H1 (cell line): ENCODE measurements at regions not wholly inside any gene's neighbourhood (a gene's known extent, or its start where the extent isn't known, plus 50 kb on each side); places are given as distances from the start of the nearest gene placed in this dataset.

Source experiments
- CTCF ChIA-PET: fragments of 300-600 bp; sonication (Branson Sonifier 250); formaldehyde crosslinking; loops from one replicate; lab custom pipeline; 2021; ENCODE audit not compliant: partially characterized antibody; lab: Charles Lee
- POLR2A ChIA-PET: fragments of 300-600 bp; sonication (Branson Sonifier 250); formaldehyde crosslinking; loops from one replicate; lab custom pipeline; 2021; ENCODE audit warnings: inconsistent platforms; ENCODE audit not compliant: partially characterized antibody; lab: Charles Lee
- DNase-seq, 2 experiments: peaks; one replicate each; pipeline versions ENCODE4 v3.0.0 to v3.0.0-alpha.2; 2010 to 2022; ENCODE audit warnings: low spot score in 2 of 2, low read depth in 1 of 2, mixed read lengths in 1 of 2
- FAIRE-seq: peaks from 2 replicates; lab custom pipeline; 2011; peaks lifted over from hg19 to GRCh38; lab: Jason Lieb, UNC
- H2AFZ ChIP-seq: 2 replicates; pipeline ENCODE4 v1.8.1; 2012; ENCODE audit warnings: low read length, inconsistent platforms
- H2AK5ac ChIP-seq: 2 replicates; pipeline ENCODE4 v1.6.1; 2013; ENCODE audit warnings: low read depth, low read length
- H2BK120ac ChIP-seq: replicated peaks from 2 replicates; pipeline ENCODE3; 2013; ENCODE audit warnings: low read depth, low read length, inconsistent platforms
- H2BK12ac ChIP-seq: 2 replicates; pipeline ENCODE4 v1.6.1; 2013; ENCODE audit warnings: low read depth, low read length
- H2BK15ac ChIP-seq: 2 replicates; pipeline ENCODE4 v1.6.1; 2013; ENCODE audit warnings: low read length
- H2BK20ac ChIP-seq: 2 replicates; pipeline ENCODE4 v1.6.1; 2013; ENCODE audit warnings: low read length
- H2BK5ac ChIP-seq: 2 replicates; pipeline ENCODE4 v1.6.1; 2013; ENCODE audit warnings: low read depth, low read length
- H3K14ac ChIP-seq: 2 replicates; pipeline ENCODE4 v1.6.1; 2013; ENCODE audit warnings: inconsistent platforms; ENCODE audit not compliant: insufficient read length
- H3K18ac ChIP-seq: 2 replicates; pipeline ENCODE4 v1.6.1; 2013; ENCODE audit warnings: low read length; ENCODE audit errors: extremely low read depth
- H3K23ac ChIP-seq: 2 replicates; pipeline ENCODE4 v1.6.1; 2013; ENCODE audit warnings: inconsistent platforms; ENCODE audit not compliant: insufficient read length
- H3K23me2 ChIP-seq: 2 replicates; pipeline ENCODE4 v1.6.1; 2013; ENCODE audit warnings: low read depth, low read length
- H3K27ac ChIP-seq: 2 replicates; pipeline ENCODE4 v1.6.1; 2011; ENCODE audit warnings: low read depth, low read length, inconsistent platforms
- H3K27me3 ChIP-seq, 4 experiments: replicated peaks in 1 of 4; 1 replicate in 1 of 4; 2 replicates in 3 of 4; pipeline versions ENCODE4 v1.6.1 to v1.8.1; 2011 to 2013; ENCODE audit warnings: low read length in 3 of 4, mild to moderate bottlenecking in 3 of 4, inconsistent platforms in 2 of 4, mixed read lengths in 2 of 4, moderate library complexity in 1 of 4; ENCODE audit not compliant: control insufficient read depth in 3 of 4, insufficient read depth in 3 of 4; ENCODE audit errors: extremely low read depth in 1 of 4
- H3K36me3 ChIP-seq, 4 experiments: 2 replicates each; pipeline versions ENCODE4 v1.6.1 to v1.8.1; 2011 to 2013; ENCODE audit warnings: mild to moderate bottlenecking in 4 of 4, low read length in 3 of 4, moderate library complexity in 2 of 4, control low read depth in 1 of 4, inconsistent platforms in 1 of 4; ENCODE audit not compliant: insufficient read depth in 4 of 4, control insufficient read depth in 2 of 4
- H3K4ac ChIP-seq: replicated peaks from 2 replicates; pipeline ENCODE3; 2013; ENCODE audit warnings: low read length, low read depth, mixed read lengths, inconsistent platforms; ENCODE audit not compliant: insufficient read length
- H3K4me1 ChIP-seq, 4 experiments: replicated peaks in 1 of 4; 1 replicate in 1 of 4; 2 replicates in 3 of 4; pipeline versions ENCODE4 v1.6.1 to v1.8.1; 2011 to 2013; ENCODE audit warnings: low read length in 3 of 4, inconsistent platforms in 2 of 4, mixed read lengths in 1 of 4; ENCODE audit not compliant: insufficient read depth in 4 of 4, control insufficient read depth in 3 of 4
- H3K4me2 ChIP-seq, 2 experiments: 2 replicates each; pipeline versions ENCODE4 v1.6.1 to v1.8.1; 2011 to 2013; ENCODE audit warnings: low read depth in 2 of 2, low read length in 2 of 2, control low read depth in 1 of 2, inconsistent platforms in 1 of 2, mild to moderate bottlenecking in 1 of 2; ENCODE audit not compliant: insufficient read depth in 1 of 2
- H3K4me3 ChIP-seq, 4 experiments: fragments of 200-600, 300-600 bp in 1 of 4; sonication (generic), shearing (Covaris generic), sonication (Bioruptor Twin) in 1 of 4; 2 replicates each; pipeline versions ENCODE4 v1.5.1 to v1.8.1; 2011 to 2016; ENCODE audit warnings: low read length in 4 of 4, low read depth in 3 of 4, control low read depth in 2 of 4, inconsistent platforms in 2 of 4, mild to moderate bottlenecking in 2 of 4, mixed read lengths in 1 of 4, moderate library complexity in 1 of 4; ENCODE audit not compliant: insufficient read depth in 2 of 4; ENCODE audit errors: extremely low read depth in 1 of 4
- H3K56ac ChIP-seq: replicated peaks from 2 replicates; pipeline ENCODE3; 2013; ENCODE audit warnings: low read depth, mild to moderate bottlenecking, mixed read lengths, low read length, inconsistent platforms; ENCODE audit not compliant: insufficient read length
- H3K79me1 ChIP-seq: 2 replicates; pipeline ENCODE4 v1.6.1; 2013; ENCODE audit warnings: low read depth, low read length, control low read depth
- H3K79me2 ChIP-seq, 2 experiments: 2 replicates each; pipeline versions ENCODE4 v1.6.1 to v1.8.1; 2012 to 2013; ENCODE audit warnings: low read length in 2 of 2, mild to moderate bottlenecking in 2 of 2, inconsistent platforms in 1 of 2; ENCODE audit not compliant: insufficient read depth in 2 of 2, control insufficient read depth in 1 of 2
- H3K9ac ChIP-seq, 4 experiments: replicated peaks in 1 of 4; 1 replicate in 1 of 4; 2 replicates in 3 of 4; pipeline versions ENCODE4 v1.6.1 to v1.8.1; 2011 to 2013; ENCODE audit warnings: low read depth in 3 of 4, low read length in 3 of 4, control low read depth in 2 of 4, mild to moderate bottlenecking in 2 of 4, moderate library complexity in 2 of 4, inconsistent platforms in 1 of 4; ENCODE audit errors: extremely low read depth in 1 of 4
- H3K9me3 ChIP-seq, 2 experiments: 2 replicates each; pipeline versions ENCODE4 v1.6.1 to v1.8.1; 2012 to 2013; ENCODE audit warnings: mild to moderate bottlenecking in 2 of 2, moderate library complexity in 2 of 2, control low read depth in 1 of 2, inconsistent platforms in 1 of 2, low read depth in 1 of 2, low read length in 1 of 2, mixed read lengths in 1 of 2; ENCODE audit not compliant: insufficient read depth in 2 of 2
- H4K20me1 ChIP-seq, 2 experiments: replicated peaks in 1 of 2; 2 replicates each; pipeline versions ENCODE3 to v1.8.1; 2011 to 2013; ENCODE audit warnings: inconsistent platforms in 2 of 2, low read length in 2 of 2, mild to moderate bottlenecking in 1 of 2; ENCODE audit not compliant: insufficient read depth in 2 of 2, control insufficient read depth in 1 of 2
- H4K5ac ChIP-seq: 2 replicates; pipeline ENCODE4 v1.6.1; 2013; ENCODE audit warnings: low read length, low read depth, mixed read lengths, inconsistent platforms; ENCODE audit not compliant: insufficient read length
- H4K8ac ChIP-seq: 2 replicates; pipeline ENCODE4 v1.8.0; 2013; ENCODE audit warnings: mild to moderate bottlenecking, moderate library complexity, low read length, inconsistent platforms; ENCODE audit not compliant: insufficient read depth; ENCODE audit errors: extremely low read depth
- H4K91ac ChIP-seq: replicated peaks from 2 replicates; pipeline ENCODE3; 2013; ENCODE audit warnings: low read length, mixed read lengths, inconsistent platforms; ENCODE audit not compliant: insufficient read length
- BRCA1 ChIP-seq: IDR thresholded peaks from 2 replicates; pipeline ENCODE4 v1.6.1; 2012; ENCODE audit warnings: low read depth, low read length, improper control_type of control experiment
- CTBP2 ChIP-seq: IDR thresholded peaks from 2 replicates; pipeline ENCODE4 v1.7.0; 2011; ENCODE audit warnings: borderline replicate concordance, mild to moderate bottlenecking, moderate library complexity, mixed read lengths, low read length; ENCODE audit not compliant: insufficient read depth, insufficient read length
- EGR1 ChIP-seq: IDR thresholded peaks from 2 replicates; pipeline ENCODE4 v1.6.1; 2011; ENCODE audit warnings: low read depth, low read length, borderline replicate concordance
- KDM5A ChIP-seq: fragments of 200-600 bp; IDR thresholded peaks from 2 replicates; pipeline ENCODE4 v1.7.1; 2012; ENCODE audit warnings: mild to moderate bottlenecking, low read length, inconsistent platforms, mixed read lengths
- NANOG ChIP-seq: IDR thresholded peaks from 2 replicates; pipeline ENCODE4 v1.6.1; 2011; ENCODE audit warnings: low read length, low read depth, mild to moderate bottlenecking, inconsistent platforms; ENCODE audit not compliant: insufficient read depth, poor library complexity, severe bottlenecking
- POLR2A ChIP-seq, 2 experiments: IDR thresholded peaks; 1 replicate in 1 of 2; 2 replicates in 1 of 2; pipeline ENCODE4 v1.6.1; 2011; ENCODE audit warnings: low read depth in 2 of 2, low read length in 2 of 2, mild to moderate bottlenecking in 2 of 2; ENCODE audit errors: control extremely low read depth in 1 of 2
- WGBS, 2 experiments: shearing (Covaris generic) in 1 of 2; methylation state at CpG; one replicate each; pipeline versions ENCODE4 v1.1.6 to v1.1.7; 2013 to 2015; ENCODE audit warnings: low lambda C conversion rate in 2 of 2, mixed read lengths in 2 of 2, inconsistent platforms in 1 of 2, low coverage in 1 of 2, missing lambda C conversion rate in 1 of 2; ENCODE audit not compliant: insufficient replicate concordance in 2 of 2, insufficient coverage in 1 of 2, insufficient read length in 1 of 2; ENCODE audit errors: extremely low coverage in 1 of 2, missing lambda C conversion rate in 1 of 2; 5-methylcytosine and 5-hydroxymethylcytosine counted together
- TF ChIP-seq, protein P1 (sequence below): IDR thresholded peaks from 2 replicates; pipeline ENCODE4 v1.6.1; 2011; ENCODE audit warnings: low read depth, mild to moderate bottlenecking, low read length; ENCODE audit not compliant: insufficient read depth

DNA sequence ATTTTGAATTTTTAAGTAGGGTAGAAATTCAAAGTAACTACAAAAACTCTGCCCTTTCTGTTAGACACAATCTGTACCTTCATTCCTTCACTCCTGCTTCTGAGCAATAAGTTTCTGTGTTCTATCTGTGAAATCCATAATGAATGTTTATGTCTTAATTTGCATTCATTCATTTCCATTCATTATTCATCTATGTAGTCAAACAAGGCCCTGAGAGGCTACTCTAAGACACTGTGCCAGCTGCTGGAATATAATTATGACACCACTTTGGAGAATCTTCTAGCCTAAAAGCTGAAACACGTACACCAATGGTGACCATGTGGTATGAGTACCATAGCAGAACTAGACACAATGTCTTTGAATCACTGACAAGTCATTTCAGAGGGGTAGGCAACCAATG lies 199.9 kb upstream of the FAR2 start:
- Histone ChIP-seq H2BK5ac (no peak overlapping the region), H3K4me3 (no peak overlapping the region), H2BK120ac (no peak overlapping the region), H3K14ac (no peak overlapping the region), H3K23ac (no peak overlapping the region), H3K18ac (no peak overlapping the region), H3K4me1 (no peaks in the 10 kb centered on the region), H2AFZ (no peak overlapping the region), H2AK5ac (no peak overlapping the region), H4K91ac (no peak overlapping the region), H3K4me2 (no peak overlapping the region), H2BK20ac (no peak overlapping the region), H2BK12ac (no peak overlapping the region), H3K4ac (no peak overlapping the region), H3K9me3 (no peaks in the 10 kb centered on the region), H4K8ac (no peak overlapping the region), H3K27me3 (no peaks in the 10 kb centered on the region), H3K36me3 (no peaks in the 10 kb centered on the region), H3K79me1 (no peaks in the 10 kb centered on the region), H3K9ac (no peak overlapping the region), H3K27ac (no peak overlapping the region), H3K23me2 (no peaks in the 10 kb centered on the region), H3K56ac (no peak overlapping the region), H4K20me1 (no peaks in the 10 kb centered on the region), H4K5ac (no peak overlapping the region), H2BK15ac (no peak overlapping the region), H3K79me2 (no peaks in the 10 kb centered on the region)
- ChIA-PET POLR2A (no interaction called here), CTCF (no interaction called here)
- no peak for FAIRE-seq
- WGBS, 2 experiments, result 90% methylated on average over 1 of the region's 1 CpG; no CpG with 5 or more reads in 1 of the 2 experiments
- TF ChIP-seq BRCA1, result no peak
- TF ChIP-seq EGR1, result no peak
- no peak for TF ChIP-seq KDM5A
- TF ChIP-seq NANOG, result no peak
- no peak for TF ChIP-seq CTBP2
- TF ChIP-seq, protein P1, sequence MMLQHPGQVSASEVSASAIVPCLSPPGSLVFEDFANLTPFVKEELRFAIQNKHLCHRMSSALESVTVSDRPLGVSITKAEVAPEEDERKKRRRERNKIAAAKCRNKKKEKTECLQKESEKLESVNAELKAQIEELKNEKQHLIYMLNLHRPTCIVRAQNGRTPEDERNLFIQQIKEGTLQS, result no peak
- no peak for TF ChIP-seq POLR2A (IDR thresholded peaks at IDR 0.05; ENCODE audit: control extremely low read depth in 1 of 2, low read depth in 2 of 2, low read length in 2 of 2)
- no peak for DNase-seq
